ENCODE measurements at regions not wholly inside any gene's neighbourhood (a gene's known extent, or its start where the extent isn't known, plus 50 kb on each side); places are given as distances from the start of the nearest gene placed in this dataset.

DNA sequence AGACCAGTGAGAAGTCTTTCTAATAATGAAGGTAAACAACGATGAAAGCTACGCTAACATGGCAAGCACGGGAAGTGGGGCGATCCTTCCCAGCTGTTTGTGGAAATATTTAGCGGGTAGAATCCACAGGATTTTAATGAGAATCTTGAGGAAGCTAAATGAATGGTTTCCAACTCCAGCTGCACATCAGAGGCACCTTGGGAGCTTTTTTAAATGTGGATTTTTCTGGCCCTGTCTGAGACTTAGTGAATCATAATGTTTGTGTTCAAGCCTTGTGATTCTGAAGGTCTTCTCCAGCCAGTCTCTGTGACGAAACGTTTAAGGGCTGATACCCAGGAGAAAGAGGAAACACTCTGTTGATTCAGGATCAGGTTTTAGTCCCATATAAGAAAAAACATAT, 169.8 kb downstream of the CAPZA3 start:
- Histone ChIP-seq H3K4me2 (no peak overlapping the region), H3K27ac (no peak overlapping the region), H3K4me1 (ENCODE audit: insufficient read depth) (no peaks in the 10 kb centered on the region), H3K79me2 (no peaks in the 10 kb centered on the region), H4K20me1 (ENCODE audit: insufficient read depth, poor library complexity, severe bottlenecking) (no peaks in the 10 kb centered on the region), H3K4me3 (no peak overlapping the region), H3K9me3 (ENCODE audit: low read depth) (no peaks in the 10 kb centered on the region), H3K9me2 (replicated peaks; ENCODE audit: insufficient read depth) (no peaks in the 10 kb centered on the region), H3K36me3 (replicated peaks; ENCODE audit: insufficient read depth, low read depth) (no peaks in the 10 kb centered on the region), H3K27me3 (no peaks in the 10 kb centered on the region), H2AFZ (no peak overlapping the region)
- TF ChIP-seq EZH2 (IDR thresholded peaks at IDR 0.05; ENCODE audit: borderline replicate concordance) (no peak), EZH2phosphoT487 (IDR thresholded peaks at IDR 0.05; ENCODE audit: low read depth, severe bottlenecking, unreplicated experiment) (no peak)
- TF ChIP-seq, protein P1, sequence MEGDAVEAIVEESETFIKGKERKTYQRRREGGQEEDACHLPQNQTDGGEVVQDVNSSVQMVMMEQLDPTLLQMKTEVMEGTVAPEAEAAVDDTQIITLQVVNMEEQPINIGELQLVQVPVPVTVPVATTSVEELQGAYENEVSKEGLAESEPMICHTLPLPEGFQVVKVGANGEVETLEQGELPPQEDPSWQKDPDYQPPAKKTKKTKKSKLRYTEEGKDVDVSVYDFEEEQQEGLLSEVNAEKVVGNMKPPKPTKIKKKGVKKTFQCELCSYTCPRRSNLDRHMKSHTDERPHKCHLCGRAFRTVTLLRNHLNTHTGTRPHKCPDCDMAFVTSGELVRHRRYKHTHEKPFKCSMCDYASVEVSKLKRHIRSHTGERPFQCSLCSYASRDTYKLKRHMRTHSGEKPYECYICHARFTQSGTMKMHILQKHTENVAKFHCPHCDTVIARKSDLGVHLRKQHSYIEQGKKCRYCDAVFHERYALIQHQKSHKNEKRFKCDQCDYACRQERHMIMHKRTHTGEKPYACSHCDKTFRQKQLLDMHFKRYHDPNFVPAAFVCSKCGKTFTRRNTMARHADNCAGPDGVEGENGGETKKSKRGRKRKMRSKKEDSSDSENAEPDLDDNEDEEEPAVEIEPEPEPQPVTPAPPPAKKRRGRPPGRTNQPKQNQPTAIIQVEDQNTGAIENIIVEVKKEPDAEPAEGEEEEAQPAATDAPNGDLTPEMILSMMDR (IDR thresholded peaks at IDR 0.05; ENCODE audit: poor library complexity): no peak
- no peak for DNase-seq (ENCODE audit: low spot score)
- WGBS (ENCODE audit: low lambda C conversion rate, missing lambda C conversion rate): 91% methylated on average over 7 of the region's 7 CpGs

DNA sequence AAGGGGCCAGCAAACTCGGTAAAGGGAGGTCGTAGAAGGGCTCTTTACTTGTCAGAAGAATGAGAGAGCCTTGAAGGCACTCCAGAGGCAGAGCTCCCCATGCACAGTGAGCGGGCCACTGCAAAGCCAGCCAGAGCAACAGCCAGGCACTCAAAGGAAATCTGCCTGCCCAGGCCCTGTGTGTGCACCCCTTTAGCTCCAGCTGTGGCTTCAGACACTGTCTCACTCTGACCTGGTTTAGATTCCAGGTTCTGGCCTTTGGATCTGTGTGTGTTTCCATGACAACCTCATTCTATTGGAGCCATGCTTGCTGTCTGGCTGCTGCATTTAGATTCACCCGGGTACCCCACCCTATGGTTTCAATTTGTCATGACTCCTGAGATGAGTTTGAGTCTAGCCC, 170.3 kb downstream of the CAPZA3 start:
- H4K20me1 ChIP-seq (ENCODE audit: insufficient read depth, poor library complexity, severe bottlenecking): no peaks in the 10 kb centered on the region
- 88% methylated on average over 4 of the region's 4 CpGs for WGBS (ENCODE audit: low lambda C conversion rate, missing lambda C conversion rate)
- TF ChIP-seq EZH2phosphoT487 (IDR thresholded peaks at IDR 0.05; ENCODE audit: low read depth, severe bottlenecking, unreplicated experiment) (no peak), EZH2 (IDR thresholded peaks at IDR 0.05; ENCODE audit: borderline replicate concordance) (no peak)
- TF ChIP-seq, protein P1 (IDR thresholded peaks at IDR 0.05; ENCODE audit: poor library complexity): no peak
- H3K79me2 ChIP-seq: no peaks in the 10 kb centered on the region
- no peaks in the 10 kb centered on the region for H3K36me3 ChIP-seq (replicated peaks; ENCODE audit: insufficient read depth, low read depth)
- no peak overlapping the region for H2AFZ ChIP-seq
- H3K27ac ChIP-seq: no peak overlapping the region
- no peak overlapping the region for H3K4me2 ChIP-seq
- no peaks in the 10 kb centered on the region for H3K9me3 ChIP-seq (ENCODE audit: low read depth)
- no peak overlapping the region for H3K4me3 ChIP-seq
- DNase-seq (ENCODE audit: low spot score): no peak
- H3K4me1 ChIP-seq (ENCODE audit: insufficient read depth): no peaks in the 10 kb centered on the region
- H3K27me3 ChIP-seq: no peaks in the 10 kb centered on the region
- no peaks in the 10 kb centered on the region for H3K9me2 ChIP-seq (replicated peaks; ENCODE audit: insufficient read depth)

DNA sequence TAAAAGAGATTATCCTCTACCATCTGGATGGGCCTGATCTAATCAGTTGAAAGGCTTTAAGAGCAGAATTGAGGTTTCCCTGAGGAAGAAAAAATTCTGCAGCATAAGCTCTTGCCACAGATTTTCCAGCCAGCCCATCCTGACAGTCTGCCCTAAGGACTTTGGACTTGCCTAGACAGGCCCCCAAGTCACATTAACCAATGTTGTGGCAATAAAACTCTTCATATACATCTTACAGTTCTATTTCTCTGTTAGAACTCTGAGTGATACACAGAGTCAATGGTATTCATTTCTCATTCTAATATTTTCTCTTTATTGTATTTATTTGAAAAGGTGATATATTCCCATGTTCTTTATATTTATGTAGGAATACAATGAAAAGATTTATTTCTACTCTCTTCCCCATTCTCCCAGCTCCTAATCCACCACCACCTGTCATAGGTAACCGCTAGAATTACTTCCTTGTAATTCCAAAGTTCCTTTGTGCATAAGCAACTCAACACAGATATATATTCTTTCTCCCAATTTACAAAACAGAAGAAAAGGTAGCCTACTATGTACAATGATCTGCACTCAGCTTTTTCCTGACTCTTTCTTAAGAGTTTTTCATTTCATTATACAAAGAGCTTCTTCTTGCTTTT, 182.1 kb downstream of the CAPZA3 start:
- Histone ChIP-seq H3K27me3 (no peaks in the 10 kb centered on the region), H3K27ac (peak overlapping the region; percentile 53), H3K9me2 (replicated peaks; ENCODE audit: insufficient read depth) (no peaks in the 10 kb centered on the region)

More for the DNA sequence above, 182.1 kb downstream of the CAPZA3 start:
- H3K4me2 ChIP-seq: peak overlapping the region; percentile 28
- no peaks in the 10 kb centered on the region for H4K20me1 ChIP-seq (ENCODE audit: insufficient read depth, poor library complexity, severe bottlenecking)
- WGBS (ENCODE audit: low lambda C conversion rate, missing lambda C conversion rate): 61% methylated on average over 1 of the region's 1 CpG
- H3K4me3 ChIP-seq: no peak overlapping the region
- H3K79me2 ChIP-seq: no peaks in the 10 kb centered on the region
- TF ChIP-seq, protein P1 (IDR thresholded peaks at IDR 0.05; ENCODE audit: poor library complexity): no peak
- no peak for TF ChIP-seq EZH2phosphoT487 (IDR thresholded peaks at IDR 0.05; ENCODE audit: low read depth, severe bottlenecking, unreplicated experiment)
- TF ChIP-seq EZH2 (IDR thresholded peaks at IDR 0.05; ENCODE audit: borderline replicate concordance): no peak
- no peaks in the 10 kb centered on the region for H3K9me3 ChIP-seq (ENCODE audit: low read depth)
- no peaks in the 10 kb centered on the region for H3K36me3 ChIP-seq (replicated peaks; ENCODE audit: insufficient read depth, low read depth)
- H3K4me1 ChIP-seq (ENCODE audit: insufficient read depth): peaks cover 8% of the 10 kb centered on the region
- no peak overlapping the region for H2AFZ ChIP-seq
- DNase-seq (ENCODE audit: low spot score): peak; percentile 51

All from hepatocyte (in vitro differentiated cells).